HEK293 (cell line): ENCODE measurements at regions not wholly inside any gene's neighbourhood (a gene's known extent, or its start where the extent isn't known, plus 50 kb on each side); places are given as distances from the start of the nearest gene placed in this dataset.

Source experiments
- CTCF ChIA-PET: fragments of 350-600 bp; formaldehyde crosslinking; extraction: SDS; loops from one replicate; lab custom pipeline; 2021; ENCODE audit warnings: antibody characterized with exemption; lab: Yijun Ruan, JAX
- POLR2A ChIA-PET: fragments of 300-600 bp; formaldehyde crosslinking; extraction: SDS; loops from one replicate; lab custom pipeline; 2020; ENCODE audit warnings: antibody characterized with exemption, inconsistent platforms; lab: Yijun Ruan, JAX
- H3K27ac ChIP-seq: fragments of 200-500 bp; sonication (Bioruptor generic); 2 replicates; pipeline ENCODE4 v1.5.1; 2014; ENCODE audit warnings: low read depth, low read length, control low read depth, inconsistent platforms; ENCODE audit errors: extremely low read depth
- H3K36me3 ChIP-seq, 2 experiments: fragments of 200-500 bp in 1 of 2; sonication (Bioruptor generic) in 1 of 2; 1 replicate in 1 of 2; 2 replicates in 1 of 2; pipeline ENCODE4 v1.5.1; 2014 to 2017; ENCODE audit warnings: inconsistent platforms in 2 of 2, low read length in 2 of 2; ENCODE audit not compliant: control insufficient read depth in 2 of 2, insufficient read depth in 1 of 2
- H3K4me1 ChIP-seq: fragments of 200-500 bp; sonication (Bioruptor generic); 2 replicates; pipeline ENCODE4 v1.5.1; 2014; ENCODE audit warnings: mild to moderate bottlenecking, low read length, inconsistent platforms; ENCODE audit not compliant: control insufficient read depth, insufficient read depth
- H3K4me3 ChIP-seq: 2 replicates; pipeline ENCODE4 v1.5.1; 2011; ENCODE audit warnings: low read depth, mild to moderate bottlenecking, control low read depth, low read length, moderate library complexity
- H3K9me3 ChIP-seq: fragments of 200-500 bp; sonication (Bioruptor generic); 2 replicates; pipeline ENCODE4 v1.5.1; 2014; ENCODE audit warnings: low read depth, low read length, inconsistent platforms; ENCODE audit not compliant: control insufficient read depth, insufficient read depth
- FEZF1 ChIP-seq: fragments of 450-650 bp; formaldehyde crosslinking; IDR thresholded peaks from 2 replicates; pipeline ENCODE4 v1.5.1; 2016; ENCODE audit warnings: missing biosample characterization, missing genetic modification characterization
- KLF8 ChIP-seq: fragments of 450-650 bp; formaldehyde crosslinking; IDR thresholded peaks from 2 replicates; pipeline ENCODE4 v1.5.1; 2016; ENCODE audit warnings: missing biosample characterization, missing genetic modification characterization
- TCF7L2 ChIP-seq: IDR thresholded peaks from 2 replicates; pipeline ENCODE4 v1.6.1; 2011; ENCODE audit warnings: low read depth, mild to moderate bottlenecking, inconsistent platforms, low read length, moderate library complexity, borderline replicate concordance
- ZBTB21 ChIP-seq: fragments of 450-650 bp; formaldehyde crosslinking; IDR thresholded peaks from 2 replicates; pipeline ENCODE4 v1.5.1; 2017; ENCODE audit warnings: missing biosample characterization, missing genetic modification characterization
- ZFP3 ChIP-seq: fragments of 450-650 bp; formaldehyde crosslinking; IDR thresholded peaks from 2 replicates; pipeline ENCODE4 v1.5.1; 2016; ENCODE audit warnings: low read depth, missing biosample characterization, missing genetic modification characterization
- ZNF10 ChIP-seq: fragments of 450-650 bp; formaldehyde crosslinking; IDR thresholded peaks from 2 replicates; pipeline ENCODE4 v1.5.1; 2017; ENCODE audit warnings: missing biosample characterization, missing genetic modification characterization
- ZNF146 ChIP-seq: fragments of 450-650 bp; formaldehyde crosslinking; IDR thresholded peaks from 2 replicates; pipeline ENCODE4 v1.5.1; 2016; ENCODE audit warnings: missing biosample characterization, missing genetic modification characterization
- ZNF221 ChIP-seq: fragments of 450-650 bp; formaldehyde crosslinking; IDR thresholded peaks from 2 replicates; pipeline ENCODE4 v1.5.1; 2017; ENCODE audit warnings: missing biosample characterization, missing genetic modification characterization, borderline replicate concordance
- ZNF248 ChIP-seq: fragments of 450-650 bp; formaldehyde crosslinking; IDR thresholded peaks from 2 replicates; pipeline ENCODE4 v1.5.1; 2017; ENCODE audit warnings: missing biosample characterization, missing genetic modification characterization
- ZNF274 ChIP-seq, 2 experiments: fragments of 200-500 bp in 1 of 2; fragments of 450-650 bp in 1 of 2; sonication (Bioruptor generic) in 1 of 2; formaldehyde crosslinking in 1 of 2; IDR thresholded peaks; 2 replicates each; pipeline versions ENCODE4 v1.5.1 to v1.6.1; 2014 to 2016; ENCODE audit warnings: borderline replicate concordance in 1 of 2, inconsistent platforms in 1 of 2, low read length in 1 of 2, missing biosample characterization in 1 of 2, missing genetic modification characterization in 1 of 2
- ZNF423 ChIP-seq: fragments of 450-650 bp; formaldehyde crosslinking; IDR thresholded peaks from 2 replicates; pipeline ENCODE4 v1.5.1; 2016; ENCODE audit warnings: missing biosample characterization, missing genetic modification characterization
- ZNF473 ChIP-seq: fragments of 450-650 bp; formaldehyde crosslinking; IDR thresholded peaks from 2 replicates; pipeline ENCODE4 v1.5.1; 2017; ENCODE audit warnings: missing biosample characterization, missing genetic modification characterization
- ZNF600 ChIP-seq: fragments of 450-650 bp; formaldehyde crosslinking; IDR thresholded peaks from 2 replicates; pipeline ENCODE4 v1.5.1; 2016; ENCODE audit warnings: missing biosample characterization, missing genetic modification characterization
- ZNF660 ChIP-seq: fragments of 450-650 bp; IDR thresholded peaks from 2 replicates; pipeline ENCODE4 v1.5.1; 2018; ENCODE audit warnings: missing biosample characterization, mild to moderate bottlenecking, missing genetic modification characterization
- ZNF843 ChIP-seq: fragments of 450-650 bp; formaldehyde crosslinking; IDR thresholded peaks from 2 replicates; pipeline ENCODE4 v1.5.1; 2016; ENCODE audit warnings: missing biosample characterization, missing genetic modification characterization
- ZSCAN30 ChIP-seq: fragments of 450-650 bp; IDR thresholded peaks from 2 replicates; pipeline ENCODE4 v1.5.1; 2018; ENCODE audit warnings: missing biosample characterization, mild to moderate bottlenecking, missing genetic modification characterization, moderate library complexity
- TF ChIP-seq, protein P1 (sequence below): fragments of 450-650 bp; formaldehyde crosslinking; IDR thresholded peaks from 2 replicates; pipeline ENCODE4 v1.5.1; 2016; ENCODE audit warnings: missing biosample characterization, missing genetic modification characterization
- TF ChIP-seq, protein P2 (sequence below): fragments of 450-650 bp; formaldehyde crosslinking; IDR thresholded peaks from 2 replicates; pipeline ENCODE4 v1.5.1; 2017; ENCODE audit warnings: missing biosample characterization, missing genetic modification characterization
- TF ChIP-seq, protein P3 (sequence below): fragments of 450-650 bp; formaldehyde crosslinking; IDR thresholded peaks from 2 replicates; pipeline ENCODE4 v1.5.1; 2016; ENCODE audit warnings: missing biosample characterization, missing genetic modification characterization, borderline replicate concordance
- TF ChIP-seq, protein P4 (sequence below): fragments of 450-650 bp; formaldehyde crosslinking; conservative IDR thresholded peaks from 2 replicates; pipeline ENCODE4 v1.5.1; 2016; ENCODE audit warnings: low read depth, missing biosample characterization, missing genetic modification characterization

DNA sequence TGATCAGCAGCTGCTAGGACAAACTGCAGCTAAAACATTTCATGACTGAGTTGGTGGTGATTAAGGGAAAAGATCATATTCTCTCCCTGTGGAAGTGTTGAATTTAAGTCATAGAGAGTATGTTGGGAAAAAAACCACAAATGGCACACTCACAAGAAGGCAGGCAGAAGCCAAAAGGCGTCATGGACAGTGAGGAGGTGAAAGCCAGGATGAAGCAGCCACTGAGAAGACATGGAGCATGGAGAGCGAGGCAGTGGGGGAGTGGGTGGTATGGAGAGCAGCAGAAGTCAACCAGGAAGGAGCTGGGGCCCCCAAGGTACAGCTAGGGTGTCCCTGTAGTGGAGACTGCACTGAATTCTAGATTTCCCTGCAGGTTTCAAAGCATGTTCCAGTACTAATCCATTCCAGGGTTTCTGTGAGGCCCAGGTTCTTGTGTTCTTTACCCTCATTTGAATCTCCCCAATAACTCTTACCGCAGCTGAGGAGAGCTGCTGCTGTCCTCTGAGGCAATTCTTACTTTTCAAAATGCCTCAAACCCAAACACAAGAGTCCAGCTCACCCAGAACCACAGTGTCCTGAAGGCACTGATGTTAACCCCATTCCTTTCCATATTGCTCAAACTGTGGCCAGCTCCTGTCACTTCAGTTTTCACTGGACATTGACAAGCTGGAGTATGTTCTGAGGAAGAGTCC lies 191.8 kb upstream of the E2F8 start (continued):
- TF ChIP-seq, protein P1, sequence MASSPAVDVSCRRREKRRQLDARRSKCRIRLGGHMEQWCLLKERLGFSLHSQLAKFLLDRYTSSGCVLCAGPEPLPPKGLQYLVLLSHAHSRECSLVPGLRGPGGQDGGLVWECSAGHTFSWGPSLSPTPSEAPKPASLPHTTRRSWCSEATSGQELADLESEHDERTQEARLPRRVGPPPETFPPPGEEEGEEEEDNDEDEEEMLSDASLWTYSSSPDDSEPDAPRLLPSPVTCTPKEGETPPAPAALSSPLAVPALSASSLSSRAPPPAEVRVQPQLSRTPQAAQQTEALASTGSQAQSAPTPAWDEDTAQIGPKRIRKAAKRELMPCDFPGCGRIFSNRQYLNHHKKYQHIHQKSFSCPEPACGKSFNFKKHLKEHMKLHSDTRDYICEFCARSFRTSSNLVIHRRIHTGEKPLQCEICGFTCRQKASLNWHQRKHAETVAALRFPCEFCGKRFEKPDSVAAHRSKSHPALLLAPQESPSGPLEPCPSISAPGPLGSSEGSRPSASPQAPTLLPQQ (tag by site-specific recombination), result 0 out of 2 replicates have a peak, but pooled peaks have one; percentile 45
- no peak for TF ChIP-seq ZNF660
- TF ChIP-seq, protein P2, sequence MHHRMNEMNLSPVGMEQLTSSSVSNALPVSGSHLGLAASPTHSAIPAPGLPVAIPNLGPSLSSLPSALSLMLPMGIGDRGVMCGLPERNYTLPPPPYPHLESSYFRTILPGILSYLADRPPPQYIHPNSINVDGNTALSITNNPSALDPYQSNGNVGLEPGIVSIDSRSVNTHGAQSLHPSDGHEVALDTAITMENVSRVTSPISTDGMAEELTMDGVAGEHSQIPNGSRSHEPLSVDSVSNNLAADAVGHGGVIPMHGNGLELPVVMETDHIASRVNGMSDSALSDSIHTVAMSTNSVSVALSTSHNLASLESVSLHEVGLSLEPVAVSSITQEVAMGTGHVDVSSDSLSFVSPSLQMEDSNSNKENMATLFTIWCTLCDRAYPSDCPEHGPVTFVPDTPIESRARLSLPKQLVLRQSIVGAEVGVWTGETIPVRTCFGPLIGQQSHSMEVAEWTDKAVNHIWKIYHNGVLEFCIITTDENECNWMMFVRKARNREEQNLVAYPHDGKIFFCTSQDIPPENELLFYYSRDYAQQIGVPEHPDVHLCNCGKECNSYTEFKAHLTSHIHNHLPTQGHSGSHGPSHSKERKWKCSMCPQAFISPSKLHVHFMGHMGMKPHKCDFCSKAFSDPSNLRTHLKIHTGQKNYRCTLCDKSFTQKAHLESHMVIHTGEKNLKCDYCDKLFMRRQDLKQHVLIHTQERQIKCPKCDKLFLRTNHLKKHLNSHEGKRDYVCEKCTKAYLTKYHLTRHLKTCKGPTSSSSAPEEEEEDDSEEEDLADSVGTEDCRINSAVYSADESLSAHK, result no peak
- TF ChIP-seq ZNF274 (IDR thresholded peaks at IDR 0.05; ENCODE audit: low read length), result no peak
- TF ChIP-seq ZNF274 (tag by site-specific recombination; IDR thresholded peaks at IDR 0.05; ENCODE audit: borderline replicate concordance), result no peak

DNA sequence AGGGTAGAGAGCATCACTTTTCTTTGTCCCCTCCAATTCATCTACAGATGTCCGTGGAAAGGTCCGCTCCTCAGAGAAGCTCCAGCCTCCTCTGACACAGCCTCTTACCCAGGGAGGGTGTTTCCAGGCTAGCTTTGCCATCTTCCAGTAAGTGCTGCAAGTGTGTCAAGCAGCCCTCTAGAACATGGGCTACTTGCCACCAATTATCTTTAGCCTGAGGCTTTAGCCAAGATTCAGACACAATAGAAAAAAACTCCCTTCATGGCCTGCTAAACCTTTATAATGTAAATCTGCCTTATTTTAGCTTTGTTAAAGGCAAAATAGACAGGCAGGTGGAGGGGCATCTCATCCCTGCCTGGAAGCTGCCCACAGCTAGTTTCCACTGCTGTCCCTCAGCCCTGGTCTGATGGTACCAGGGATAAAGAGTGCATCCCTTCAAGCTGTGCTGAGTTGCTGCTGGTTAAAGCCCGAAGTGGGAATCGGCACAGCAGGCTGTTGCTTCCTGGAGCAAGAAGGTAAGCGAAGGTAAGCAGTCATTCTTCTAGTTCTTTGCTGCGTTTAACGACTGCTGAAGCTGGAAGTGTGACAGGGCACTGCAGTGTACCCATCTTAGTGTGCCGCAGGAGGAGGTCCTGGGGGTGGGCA lies 190.1 kb upstream of the E2F8 start:
- Histone ChIP-seq H3K4me1 (no peaks in the 10 kb centered on the region), H3K9me3 (no peaks in the 10 kb centered on the region), H3K36me3 (no peaks in the 10 kb centered on the region), H3K27ac (no peak overlapping the region), H3K4me3 (no peak overlapping the region)
- CTCF ChIA-PET, result no interaction called here
- POLR2A ChIA-PET, result no interaction called here
- TF ChIP-seq KLF8 (tag by site-specific recombination) (no peak), ZBTB21 (tag by site-specific recombination) (no peak), ZNF248 (tag by site-specific recombination) (no peak), ZNF221 (no peak), ZSCAN30 (tag by site-specific recombination) (no peak), ZNF843 (tag by site-specific recombination) (no peak), ZNF10 (no peak)
- TF ChIP-seq, protein P3, sequence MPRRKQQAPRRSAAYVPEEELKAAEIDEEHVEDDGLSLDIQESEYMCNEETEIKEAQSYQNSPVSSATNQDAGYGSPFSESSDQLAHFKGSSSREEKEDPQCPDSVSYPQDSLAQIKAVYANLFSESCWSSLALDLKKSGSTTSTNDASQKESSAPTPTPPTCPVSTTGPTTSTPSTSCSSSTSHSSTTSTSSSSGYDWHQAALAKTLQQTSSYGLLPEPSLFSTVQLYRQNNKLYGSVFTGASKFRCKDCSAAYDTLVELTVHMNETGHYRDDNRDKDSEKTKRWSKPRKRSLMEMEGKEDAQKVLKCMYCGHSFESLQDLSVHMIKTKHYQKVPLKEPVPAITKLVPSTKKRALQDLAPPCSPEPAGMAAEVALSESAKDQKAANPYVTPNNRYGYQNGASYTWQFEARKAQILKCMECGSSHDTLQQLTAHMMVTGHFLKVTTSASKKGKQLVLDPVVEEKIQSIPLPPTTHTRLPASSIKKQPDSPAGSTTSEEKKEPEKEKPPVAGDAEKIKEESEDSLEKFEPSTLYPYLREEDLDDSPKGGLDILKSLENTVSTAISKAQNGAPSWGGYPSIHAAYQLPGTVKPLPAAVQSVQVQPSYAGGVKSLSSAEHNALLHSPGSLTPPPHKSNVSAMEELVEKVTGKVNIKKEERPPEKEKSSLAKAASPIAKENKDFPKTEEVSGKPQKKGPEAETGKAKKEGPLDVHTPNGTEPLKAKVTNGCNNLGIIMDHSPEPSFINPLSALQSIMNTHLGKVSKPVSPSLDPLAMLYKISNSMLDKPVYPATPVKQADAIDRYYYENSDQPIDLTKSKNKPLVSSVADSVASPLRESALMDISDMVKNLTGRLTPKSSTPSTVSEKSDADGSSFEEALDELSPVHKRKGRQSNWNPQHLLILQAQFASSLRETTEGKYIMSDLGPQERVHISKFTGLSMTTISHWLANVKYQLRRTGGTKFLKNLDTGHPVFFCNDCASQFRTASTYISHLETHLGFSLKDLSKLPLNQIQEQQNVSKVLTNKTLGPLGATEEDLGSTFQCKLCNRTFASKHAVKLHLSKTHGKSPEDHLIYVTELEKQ (tag by site-specific recombination), result no peak

DNA sequence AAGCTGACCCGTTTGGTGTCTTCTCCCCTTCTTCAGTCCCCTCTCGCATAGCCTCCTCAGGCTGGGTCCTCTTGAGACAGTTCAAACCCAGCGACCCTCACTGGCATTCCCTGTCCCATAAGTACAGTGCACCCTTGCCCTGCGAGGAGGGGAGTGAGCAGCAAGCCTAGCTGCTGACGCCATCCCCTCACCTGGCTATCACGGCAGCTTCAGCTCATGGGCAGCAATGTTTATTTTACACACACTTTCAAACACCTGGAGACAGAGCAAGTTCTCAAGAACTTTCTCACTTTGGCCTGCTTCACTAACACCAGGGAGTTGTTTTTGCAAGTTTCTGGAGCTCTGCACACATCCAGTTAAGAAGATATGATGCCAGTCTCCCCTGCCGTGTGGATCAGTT lies 189.6 kb upstream of the E2F8 start:
- no peak overlapping the region for H3K4me3 ChIP-seq
- POLR2A ChIA-PET, result no interaction called here
- no peaks in the 10 kb centered on the region for H3K9me3 ChIP-seq
- CTCF ChIA-PET, result no interaction called here
- no peaks in the 10 kb centered on the region for H3K36me3 ChIP-seq
- H3K4me1 ChIP-seq, result no peaks in the 10 kb centered on the region
- H3K27ac ChIP-seq, result no peak overlapping the region
- TF ChIP-seq ZNF600 (tag by site-specific recombination), result no peak
- no peak for TF ChIP-seq ZNF473 (tag by site-specific recombination)
- no peak for TF ChIP-seq TCF7L2
- no peak for TF ChIP-seq FEZF1 (tag by site-specific recombination)
- TF ChIP-seq, protein P4, sequence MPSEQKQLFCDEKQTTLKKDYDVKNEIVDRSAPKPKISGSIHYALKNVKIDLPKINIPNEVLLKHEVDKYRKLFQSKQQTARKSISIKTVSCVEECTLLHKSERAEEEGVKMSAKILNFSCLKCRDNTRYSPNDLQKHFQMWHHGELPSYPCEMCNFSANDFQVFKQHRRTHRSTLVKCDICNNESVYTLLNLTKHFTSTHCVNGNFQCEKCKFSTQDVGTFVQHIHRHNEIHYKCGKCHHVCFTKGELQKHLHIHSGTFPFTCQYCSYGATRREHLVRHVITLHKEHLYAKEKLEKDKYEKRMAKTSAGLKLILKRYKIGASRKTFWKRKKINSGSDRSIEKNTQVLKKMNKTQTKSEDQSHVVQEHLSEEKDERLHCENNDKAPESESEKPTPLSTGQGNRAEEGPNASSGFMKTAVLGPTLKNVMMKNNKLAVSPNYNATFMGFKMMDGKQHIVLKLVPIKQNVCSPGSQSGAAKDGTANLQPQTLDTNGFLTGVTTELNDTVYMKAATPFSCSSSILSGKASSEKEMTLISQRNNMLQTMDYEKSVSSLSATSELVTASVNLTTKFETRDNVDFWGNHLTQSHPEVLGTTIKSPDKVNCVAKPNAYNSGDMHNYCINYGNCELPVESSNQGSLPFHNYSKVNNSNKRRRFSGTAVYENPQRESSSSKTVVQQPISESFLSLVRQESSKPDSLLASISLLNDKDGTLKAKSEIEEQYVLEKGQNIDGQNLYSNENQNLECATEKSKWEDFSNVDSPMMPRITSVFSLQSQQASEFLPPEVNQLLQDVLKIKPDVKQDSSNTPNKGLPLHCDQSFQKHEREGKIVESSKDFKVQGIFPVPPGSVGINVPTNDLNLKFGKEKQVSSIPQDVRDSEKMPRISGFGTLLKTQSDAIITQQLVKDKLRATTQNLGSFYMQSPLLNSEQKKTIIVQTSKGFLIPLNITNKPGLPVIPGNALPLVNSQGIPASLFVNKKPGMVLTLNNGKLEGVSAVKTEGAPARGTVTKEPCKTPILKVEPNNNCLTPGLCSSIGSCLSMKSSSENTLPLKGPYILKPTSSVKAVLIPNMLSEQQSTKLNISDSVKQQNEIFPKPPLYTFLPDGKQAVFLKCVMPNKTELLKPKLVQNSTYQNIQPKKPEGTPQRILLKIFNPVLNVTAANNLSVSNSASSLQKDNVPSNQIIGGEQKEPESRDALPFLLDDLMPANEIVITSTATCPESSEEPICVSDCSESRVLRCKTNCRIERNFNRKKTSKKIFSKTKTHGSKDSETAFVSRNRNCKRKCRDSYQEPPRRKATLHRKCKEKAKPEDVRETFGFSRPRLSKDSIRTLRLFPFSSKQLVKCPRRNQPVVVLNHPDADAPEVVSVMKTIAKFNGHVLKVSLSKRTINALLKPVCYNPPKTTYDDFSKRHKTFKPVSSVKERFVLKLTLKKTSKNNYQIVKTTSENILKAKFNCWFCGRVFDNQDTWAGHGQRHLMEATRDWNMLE, result no peak
- no peak for TF ChIP-seq ZNF146 (tag by site-specific recombination)
- no peak for TF ChIP-seq ZFP3 (tag by site-specific recombination)
- no peak for TF ChIP-seq ZNF423 (tag by site-specific recombination)
- no peak for TF ChIP-seq ZNF248 (tag by site-specific recombination)
